ENCODE measurements at regions not wholly inside any gene's neighbourhood (a gene's known extent, or its start where the extent isn't known, plus 50 kb on each side); places are given as distances from the start of the nearest gene placed in this dataset.

GRCh38 chr4:72900952-72901351 lies 168.6 kb downstream of the COX18 start:
- Mint-ChIP-seq H3K4me1 (no peaks in the 10 kb centered on the region), H3K27me3 (ENCODE audit: low read depth in 2 of 2) (no peaks in the 10 kb centered on the region), H3K36me3 (no peaks in the 10 kb centered on the region), H3K27ac (no peak overlapping the region), H3K9me3 (peaks cover 2 to 5% of the 10 kb centered on the region in 2 donors), H3K4me3 (no peak overlapping the region)
- ATAC-seq (no peak), DNase-seq (no peak)
- Histone ChIP-seq H3K27me3 (ENCODE audit: control insufficient read depth, insufficient read depth, low read length) (no peaks in the 10 kb centered on the region), H3K4me1 (ENCODE audit: control insufficient read depth, insufficient read depth, low read length) (no peaks in the 10 kb centered on the region), H3K27ac (ENCODE audit: low read length) (no peak overlapping the region), H3K4me3 (ENCODE audit: low read length) (no peak overlapping the region), H3K9me3 (ENCODE audit: control insufficient read depth, insufficient read depth, low read length) (no peaks in the 10 kb centered on the region), H3K36me3 (ENCODE audit: control insufficient read depth, insufficient read depth, low read length) (no peaks in the 10 kb centered on the region)
- no peak for TF ChIP-seq CTCF (IDR thresholded peaks at IDR 0.05)
- intact Hi-C loops (cut with micrococcal nuclease): no loop called here
- 63% methylated on average over 2 of the region's 2 CpGs for WGBS (ENCODE audit: insufficient coverage)

- intact Hi-C loops (cut with micrococcal nuclease): no loop called here
- no peak overlapping the region for H3K27ac Mint-ChIP-seq
- no peaks in the 10 kb centered on the region for H3K36me3 Mint-ChIP-seq
- H3K4me1 ChIP-seq (ENCODE audit: control insufficient read depth, insufficient read depth, low read length): no peaks in the 10 kb centered on the region
- no peak overlapping the region for H3K4me3 Mint-ChIP-seq
- peaks cover 0 to 5% of the 10 kb centered on the region in 2 donors for H3K9me3 Mint-ChIP-seq
- no peaks in the 10 kb centered on the region for H3K4me1 Mint-ChIP-seq
- H3K4me3 ChIP-seq (ENCODE audit: low read length): no peak overlapping the region
- H3K27me3 ChIP-seq (ENCODE audit: control insufficient read depth, insufficient read depth, low read length): no peaks in the 10 kb centered on the region
- DNase-seq: no peak
- no peaks in the 10 kb centered on the region for H3K36me3 ChIP-seq (ENCODE audit: control insufficient read depth, insufficient read depth, low read length)
- no peak overlapping the region for H3K27ac ChIP-seq (ENCODE audit: low read length)
- 80% methylated on average over 3 of the region's 3 CpGs for WGBS (ENCODE audit: insufficient coverage)
- no peaks in the 10 kb centered on the region for H3K27me3 Mint-ChIP-seq (ENCODE audit: low read depth in 2 of 2)
- H3K9me3 ChIP-seq (ENCODE audit: control insufficient read depth, insufficient read depth, low read length): no peaks in the 10 kb centered on the region
- TF ChIP-seq CTCF (IDR thresholded peaks at IDR 0.05): no peak
- no peak for ATAC-seq
Measured at GRCh38 chr4:72899621-72900020, 169.9 kb downstream of the COX18 start.

- DNase-seq (no peak), ATAC-seq (no peak)
- Mint-ChIP-seq H3K27ac (no peak overlapping the region), H3K36me3 (no peaks in the 10 kb centered on the region), H3K9me3 (peaks cover 0 to 5% of the 10 kb centered on the region in 2 donors), H3K4me3 (no peak overlapping the region), H3K4me1 (no peaks in the 10 kb centered on the region), H3K27me3 (ENCODE audit: low read depth in 2 of 2) (no peaks in the 10 kb centered on the region)
- no peaks in the 10 kb centered on the region for H3K27me3 ChIP-seq (ENCODE audit: control insufficient read depth, insufficient read depth, low read length)
- intact Hi-C loops (cut with micrococcal nuclease): no loop called here
- no peaks in the 10 kb centered on the region for H3K36me3 ChIP-seq (ENCODE audit: control insufficient read depth, insufficient read depth, low read length)
- no peaks in the 10 kb centered on the region for H3K9me3 ChIP-seq (ENCODE audit: control insufficient read depth, insufficient read depth, low read length)
- no peak overlapping the region for H3K4me3 ChIP-seq (ENCODE audit: low read length)
- no peak overlapping the region for H3K27ac ChIP-seq (ENCODE audit: low read length)
- no peak for TF ChIP-seq CTCF (IDR thresholded peaks at IDR 0.05)
- H3K4me1 ChIP-seq (ENCODE audit: control insufficient read depth, insufficient read depth, low read length): no peaks in the 10 kb centered on the region
- WGBS (ENCODE audit: insufficient coverage): 94% methylated on average over 6 of the region's 6 CpGs
Measured at GRCh38 chr4:72899214-72899613, 170.3 kb downstream of the COX18 start.

- Mint-ChIP-seq H3K4me1 (no peaks in the 10 kb centered on the region), H3K9me3 (peaks cover 2 to 5% of the 10 kb centered on the region in 2 donors), H3K27me3 (ENCODE audit: low read depth in 2 of 2) (no peaks in the 10 kb centered on the region), H3K36me3 (no peaks in the 10 kb centered on the region), H3K27ac (no peak overlapping the region), H3K4me3 (no peak overlapping the region)
- DNase-seq (no peak), ATAC-seq (no peak)
- 73% methylated on average over 3 of the region's 3 CpGs for WGBS (ENCODE audit: insufficient coverage)
- Histone ChIP-seq H3K27ac (ENCODE audit: low read length) (no peak overlapping the region), H3K36me3 (ENCODE audit: control insufficient read depth, insufficient read depth, low read length) (no peaks in the 10 kb centered on the region), H3K9me3 (ENCODE audit: control insufficient read depth, insufficient read depth, low read length) (no peaks in the 10 kb centered on the region), H3K4me3 (ENCODE audit: low read length) (no peak overlapping the region), H3K4me1 (ENCODE audit: control insufficient read depth, insufficient read depth, low read length) (no peaks in the 10 kb centered on the region), H3K27me3 (ENCODE audit: control insufficient read depth, insufficient read depth, low read length) (no peaks in the 10 kb centered on the region)
- no peak for TF ChIP-seq CTCF (IDR thresholded peaks at IDR 0.05)
- intact Hi-C loops (cut with micrococcal nuclease): no loop called here
Measured at GRCh38 chr4:72896515-72896914, 173.0 kb downstream of the COX18 start.

Measured in natural killer cell (primary cell).